B cell (primary cell): ENCODE measurements at regions not wholly inside any gene's neighbourhood (a gene's known extent, or its start where the extent isn't known, plus 50 kb on each side); places are given as distances from the start of the nearest gene placed in this dataset.

ENCODE experiments used
- ATAC-seq: fragments of 200-7000 bp; cut with Tn5 transposase; one replicate; pipeline ENCODE4 v1.10.0; 2021; ENCODE audit warnings: low read depth, mild to moderate bottlenecking, moderate number of reproducible peaks, moderate library complexity
- CTCF ChIA-PET: fragments of 350-600 bp; sonication (Branson Sonifier 250); formaldehyde crosslinking; loops from one replicate; lab custom pipeline; 2021; ENCODE audit warnings: antibody characterized with exemption, inconsistent platforms; lab: Charles Lee
- POLR2A ChIA-PET: fragments of 350-600 bp; sonication (Branson Sonifier 250); formaldehyde crosslinking; loops from one replicate; lab custom pipeline; 2021; ENCODE audit warnings: antibody characterized with exemption; lab: Charles Lee
- DNase-seq: peaks from one replicate; pipeline ENCODE4 v3.0.0; 2013
- H2AFZ ChIP-seq: 2 replicates; pipeline ENCODE4 v1.6.1; 2012; ENCODE audit warnings: mild to moderate bottlenecking, low read depth, low read length; ENCODE audit not compliant: insufficient read depth, poor library complexity, severe bottlenecking
- H3K27ac ChIP-seq, 2 donors: 1 replicate in 1 of 2; 2 replicates in 1 of 2; pipeline ENCODE4 v1.5.1; 2012 to 2013; ENCODE audit warnings: low read length in 2 of 2, mild to moderate bottlenecking in 2 of 2, moderate library complexity in 1 of 2
- H3K27me3 ChIP-seq, 4 experiments: fragments of 200-600 bp in 1 of 4; sonication (generic) in 1 of 4; replicated peaks in 1 of 4; 1 replicate in 2 of 4; 2 replicates in 2 of 4; pipeline versions ENCODE4 v1.6.1 to v1.7.0; 2013 to 2016; ENCODE audit warnings: low read length in 3 of 4, mild to moderate bottlenecking in 2 of 4, mixed read lengths in 1 of 4, moderate library complexity in 1 of 4; ENCODE audit not compliant: insufficient read depth in 4 of 4, control insufficient read depth in 3 of 4; ENCODE audit errors: control extremely low read depth in 1 of 4
- H3K36me3 ChIP-seq, 2 experiments: replicated peaks in 1 of 2; 1 replicate in 1 of 2; 2 replicates in 1 of 2; pipeline versions ENCODE4 v1.6.1 to v1.7.1; 2013; ENCODE audit warnings: low read length in 1 of 2; ENCODE audit not compliant: insufficient read depth in 2 of 2, control insufficient read depth in 1 of 2; ENCODE audit errors: control extremely low read depth in 1 of 2, extremely low read depth in 1 of 2
- H3K4me1 ChIP-seq, 2 donors: fragments of 200-600 bp in 1 of 2; sonication (generic) in 1 of 2; 1 replicate in 1 of 2; 2 replicates in 1 of 2; pipeline versions ENCODE4 v1.5.1 to v1.6.1; 2013 to 2017; ENCODE audit warnings: low read length in 2 of 2; ENCODE audit not compliant: control insufficient read depth in 2 of 2, insufficient read depth in 2 of 2
- H3K4me2 ChIP-seq: replicated peaks from 2 replicates; pipeline ENCODE3; 2012; ENCODE audit warnings: mild to moderate bottlenecking, low read depth, low read length; ENCODE audit not compliant: poor library complexity, severe bottlenecking
- H3K4me3 ChIP-seq, 5 experiments: fragments of 200-600 bp in 1 of 5; sonication (generic) in 1 of 5; 1 replicate in 3 of 5; 2 replicates in 2 of 5; pipeline versions ENCODE4 v1.5.1 to v1.7.0; 2011 to 2016; ENCODE audit warnings: low read length in 4 of 5, mild to moderate bottlenecking in 4 of 5, low read depth in 2 of 5, control low read depth in 1 of 5, moderate library complexity in 1 of 5; ENCODE audit not compliant: insufficient read depth in 1 of 5; ENCODE audit errors: control extremely low read depth in 1 of 5, extremely low read depth in 1 of 5
- H3K79me2 ChIP-seq: fragments of 200-600 bp; sonication (generic); one replicate; pipeline ENCODE4 v1.6.0; 2016; ENCODE audit warnings: low read length; ENCODE audit not compliant: control insufficient read depth, insufficient read depth
- H3K9ac ChIP-seq: fragments of 200-600 bp; sonication (generic); 2 replicates; pipeline ENCODE4 v1.6.1; 2017; ENCODE audit warnings: mild to moderate bottlenecking, low read length, moderate library complexity
- H3K9me3 ChIP-seq, 3 donors: one replicate each; pipeline versions ENCODE4 v1.6.1 to v1.7.1; 2013; ENCODE audit warnings: low read length in 2 of 3; ENCODE audit not compliant: control insufficient read depth in 2 of 3, insufficient read depth in 1 of 3; ENCODE audit errors: control extremely low read depth in 1 of 3
- H4K20me1 ChIP-seq: 2 replicates; pipeline ENCODE4 v1.6.0; 2012; ENCODE audit warnings: mild to moderate bottlenecking, low read length; ENCODE audit not compliant: insufficient read depth, control insufficient read depth, poor library complexity, severe bottlenecking
- H3K27ac Mint-ChIP-seq: one replicate; pipeline ENCODE4 v1.8.0; 2021; ENCODE audit warnings: mixed read lengths
- H3K27me3 Mint-ChIP-seq: one replicate; pipeline ENCODE4 v1.8.0; 2021; ENCODE audit warnings: mixed read lengths
- H3K4me1 Mint-ChIP-seq: one replicate; pipeline ENCODE4 v1.8.0; 2021; ENCODE audit warnings: mixed read lengths
- H3K4me3 Mint-ChIP-seq: one replicate; pipeline ENCODE4 v1.8.0; 2021; ENCODE audit warnings: mixed read lengths
- H3K9me3 Mint-ChIP-seq: one replicate; pipeline ENCODE4 v1.8.0; 2022; ENCODE audit warnings: mixed read lengths; ENCODE audit not compliant: insufficient read depth
- CTCF ChIP-seq: fragments of 200-600 bp; IDR thresholded peaks from one replicate; pipeline ENCODE4 v1.8.0; 2022; ENCODE audit warnings: antibody characterized with exemption, mild to moderate bottlenecking
- EZH2 ChIP-seq: IDR thresholded peaks from 2 replicates; pipeline ENCODE4 v1.6.1; 2012; ENCODE audit warnings: borderline replicate concordance, low read depth, mild to moderate bottlenecking, moderate library complexity, low read length; ENCODE audit not compliant: insufficient read depth, poor library complexity, severe bottlenecking
- WGBS: methylation state at CpG from one replicate; pipeline ENCODE4 v1.1.5; 2013; ENCODE audit warnings: missing lambda C conversion rate; ENCODE audit not compliant: insufficient coverage; 5-methylcytosine and 5-hydroxymethylcytosine counted together
- intact Hi-C: fragments of 100-400 bp; cut with micrococcal nuclease; formaldehyde crosslinking; loops from one replicate; pipeline ENCODE4 v1.10.0; 2022

- Histone ChIP-seq H2AFZ (no peak overlapping the region), H3K4me3 (no peak overlapping the region), H3K79me2 (no peaks in the 10 kb centered on the region), H3K9ac (no peak overlapping the region), H4K20me1 (no peaks in the 10 kb centered on the region), H3K27me3 (no peaks in the 10 kb centered on the region), H3K9me3 (peaks cover 0 to 1% (median 0%) of the 10 kb centered on the region in 3 donors), H3K27ac (no peak overlapping the region), H3K4me1 (no peaks in the 10 kb centered on the region), H3K4me2 (no peak overlapping the region), H3K36me3 (no peaks in the 10 kb centered on the region)
- no peak for DNase-seq
- H3K27ac Mint-ChIP-seq, result no peak overlapping the region
- no peak overlapping the region for H3K4me3 Mint-ChIP-seq
- H3K27me3 Mint-ChIP-seq, result no peaks in the 10 kb centered on the region
- ChIA-PET CTCF (no interaction called here), POLR2A (no interaction called here)
- intact Hi-C loops, result no loop called here
- no peaks in the 10 kb centered on the region for H3K9me3 Mint-ChIP-seq
- WGBS, result 97% methylated on average over 3 of the region's 3 CpGs
- no peaks in the 10 kb centered on the region for H3K4me1 Mint-ChIP-seq
- no peak for ATAC-seq
- no peak for TF ChIP-seq CTCF
- TF ChIP-seq EZH2, result no peak
Observed at GRCh38 chr4:59838236-59838635, 1361.9 kb upstream of the ADGRL3 start.

GRCh38 chr4:59841698-59842097, 1358.4 kb upstream of the ADGRL3 start:
- DNase-seq (no peak), ATAC-seq (no peak)
- H3K9me3 ChIP-seq, result peaks cover 0 to 1% (median 0%) of the 10 kb centered on the region in 3 donors
- Mint-ChIP-seq H3K4me1 (no peaks in the 10 kb centered on the region), H3K27ac (no peak overlapping the region), H3K27me3 (no peaks in the 10 kb centered on the region), H3K9me3 (peaks cover 3% of the 10 kb centered on the region), H3K4me3 (no peak overlapping the region)
- ChIA-PET CTCF (no interaction called here), POLR2A (no interaction called here)
- TF ChIP-seq CTCF (no peak), EZH2 (no peak)
- no peaks in the 10 kb centered on the region for H3K36me3 ChIP-seq
- H3K4me2 ChIP-seq, result no peak overlapping the region
- intact Hi-C loops, result no loop called here
- no peaks in the 10 kb centered on the region for H3K4me1 ChIP-seq
- H3K4me3 ChIP-seq, result no peak overlapping the region
- H3K27me3 ChIP-seq, result no peaks in the 10 kb centered on the region
- no peak overlapping the region for H3K27ac ChIP-seq
- H3K9ac ChIP-seq, result no peak overlapping the region
- WGBS, result no CpG with 5 or more reads among the region's 1 CpG
- no peak overlapping the region for H2AFZ ChIP-seq
- H4K20me1 ChIP-seq, result no peaks in the 10 kb centered on the region
- H3K79me2 ChIP-seq, result no peaks in the 10 kb centered on the region
